Small intestine (tissue), 7 donors: ENCODE measurements at regions not wholly inside any gene's neighbourhood (a gene's known extent, or its start where the extent isn't known, plus 50 kb on each side); places are given as distances from the start of the nearest gene placed in this dataset.
"Not testable (repeated sequence)": the region's sequence is repeated elsewhere in the genome, so short reads cannot be mapped to it uniquely, and the experiment has no call there.

Source experiments
- DNase-seq, 2 donors: peaks; one replicate each; pipeline versions ENCODE4 v3.0.0 to v3.0.0-alpha.2; 2013
- FAIRE-seq: peaks from 2 replicates; lab custom pipeline; 2012; peaks lifted over from hg19 to GRCh38; lab: Jason Lieb, UNC
- H3K27ac ChIP-seq, 3 donors: one replicate each; pipeline ENCODE4 v1.5.1; 2013; ENCODE audit warnings: low read length in 2 of 3, mild to moderate bottlenecking in 2 of 3, control low read depth in 1 of 3, inconsistent platforms in 1 of 3, low read depth in 1 of 3, moderate library complexity in 1 of 3
- H3K27me3 ChIP-seq, 3 donors: one replicate each; pipeline ENCODE4 v1.6.1; 2013; ENCODE audit warnings: low read length in 3 of 3, inconsistent platforms in 1 of 3; ENCODE audit not compliant: control insufficient read depth in 3 of 3, insufficient read depth in 3 of 3
- H3K36me3 ChIP-seq, 3 donors: one replicate each; pipeline ENCODE4 v1.6.1; 2013; ENCODE audit warnings: low read length in 3 of 3, inconsistent platforms in 1 of 3, low read depth in 1 of 3, mild to moderate bottlenecking in 1 of 3, moderate library complexity in 1 of 3; ENCODE audit not compliant: control insufficient read depth in 3 of 3, insufficient read depth in 2 of 3
- H3K4me1 ChIP-seq, 3 donors: one replicate each; pipeline ENCODE4 v1.6.1; 2013; ENCODE audit warnings: low read length in 2 of 3, inconsistent platforms in 1 of 3, low read depth in 1 of 3, mild to moderate bottlenecking in 1 of 3, moderate library complexity in 1 of 3; ENCODE audit not compliant: control insufficient read depth in 3 of 3, insufficient read depth in 2 of 3
- H3K4me3 ChIP-seq, 3 donors: one replicate each; pipeline ENCODE4 v1.5.1; 2013; ENCODE audit warnings: low read length in 3 of 3, control low read depth in 1 of 3, inconsistent platforms in 1 of 3, low read depth in 1 of 3, mild to moderate bottlenecking in 1 of 3, moderate library complexity in 1 of 3
- H3K9me3 ChIP-seq, 2 donors: one replicate each; pipeline ENCODE4 v1.6.1; 2013; ENCODE audit warnings: low read depth in 1 of 2, low read length in 1 of 2; ENCODE audit not compliant: control insufficient read depth in 2 of 2, insufficient read depth in 1 of 2
- WGBS, 3 donors: extraction: QIAGEN DNeasy Blood & Tissue Kit; methylation state at CpG; one replicate each; pipeline ENCODE4 v1.1.7; 2013; 5-methylcytosine and 5-hydroxymethylcytosine counted together
- donor health status: healthy with polysubstance abuse.
- donor health status: control.
- donor health status: control.
- donor health status: Bipolar disorder and iron deficiency.
- donor health status: healthy.

DNA sequence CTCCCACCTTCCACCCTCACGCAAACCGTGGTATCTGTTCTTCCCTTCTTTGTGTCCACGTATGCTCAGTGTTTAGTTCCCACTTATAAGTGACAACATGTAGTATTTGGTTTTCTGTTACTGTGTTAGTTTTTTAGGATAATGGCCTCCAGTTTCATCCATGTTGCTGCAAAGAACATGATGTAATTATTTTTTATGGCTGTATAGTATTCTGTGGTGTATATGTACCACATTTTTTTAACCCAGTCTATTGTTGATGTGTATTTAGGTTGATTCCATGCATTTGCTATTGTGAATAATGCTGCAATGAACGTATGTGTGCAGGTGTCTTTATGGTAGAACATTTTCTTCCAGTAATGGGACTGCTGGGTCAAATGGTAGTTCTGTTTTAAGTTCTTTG, 228.1 kb downstream of the FBXO8 start:
- Histone ChIP-seq H3K9me3 (peaks cover 0 to 2% of the 10 kb centered on the region in 2 donors), H3K4me3 (no peak overlapping the region), H3K27me3 (no peaks in the 10 kb centered on the region), H3K36me3 (no peaks in the 10 kb centered on the region), H3K27ac (no peak overlapping the region), H3K4me1 (no peaks in the 10 kb centered on the region)
- DNase-seq (no peak), FAIRE-seq (no peak)
- 77 to 81% (median 78%) methylated on average over 4 of the region's 4 CpGs for WGBS, 3 donors

DNA sequence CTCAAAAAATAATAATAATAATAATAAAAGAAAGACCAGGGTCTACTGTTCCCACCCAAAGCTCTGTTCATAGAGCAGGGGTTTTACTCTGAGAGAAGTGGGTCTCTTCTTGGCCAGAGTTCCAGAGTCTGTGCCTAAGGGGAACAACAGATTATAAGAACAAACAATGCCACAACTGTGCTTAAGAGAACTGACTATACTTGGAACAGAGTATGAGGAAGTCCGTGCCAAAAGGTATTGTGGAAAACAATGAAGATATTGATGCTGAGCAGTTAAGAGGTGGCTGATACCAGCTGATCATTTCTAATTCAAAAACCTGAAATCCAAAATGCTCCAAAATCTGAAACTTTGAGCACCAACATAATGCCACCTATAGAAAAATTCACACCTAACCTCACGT, 229.6 kb downstream of the FBXO8 start:
- no peak overlapping the region for H3K27ac ChIP-seq
- no peaks in the 10 kb centered on the region for H3K9me3 ChIP-seq
- 66 to 82% (median 68%) methylated on average over 2 of the region's 2 CpGs for WGBS, 3 donors
- no peaks in the 10 kb centered on the region for H3K27me3 ChIP-seq
- no peak for DNase-seq
- H3K4me3 ChIP-seq, result no peak overlapping the region
- H3K4me1 ChIP-seq, result no peaks in the 10 kb centered on the region
- FAIRE-seq, result no peak
- H3K36me3 ChIP-seq, result no peaks in the 10 kb centered on the region

DNA sequence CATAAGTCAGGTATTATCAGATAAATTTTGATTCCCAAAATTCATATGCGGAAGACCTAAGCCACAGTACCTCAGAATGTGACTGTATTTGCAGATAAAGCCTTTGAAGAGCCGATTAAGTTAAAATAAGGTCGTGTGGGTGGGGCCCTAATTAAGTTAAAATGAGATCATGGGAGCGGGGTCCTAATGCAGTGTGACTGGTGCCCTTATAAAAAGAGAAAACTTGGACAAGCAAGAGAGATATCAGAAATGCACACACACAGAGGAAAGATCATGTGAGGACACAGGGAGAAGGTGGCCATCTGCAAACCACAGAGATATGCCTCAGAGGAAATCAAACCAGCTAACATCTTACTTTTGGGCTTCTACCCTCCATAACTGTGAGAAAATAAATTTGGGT, 236.1 kb downstream of the FBXO8 start:
- Histone ChIP-seq H3K27me3 (no peaks in the 10 kb centered on the region), H3K4me1 (no peaks in the 10 kb centered on the region), H3K36me3 (no peaks in the 10 kb centered on the region), H3K27ac (no peak overlapping the region), H3K9me3 (no peaks in the 10 kb centered on the region), H3K4me3 (no peak overlapping the region)
- FAIRE-seq, result no peak
- DNase-seq, result no peak
- WGBS, 3 donors, result 33 to 63% (median 46%) methylated on average over 4 of the region's 4 CpGs

DNA sequence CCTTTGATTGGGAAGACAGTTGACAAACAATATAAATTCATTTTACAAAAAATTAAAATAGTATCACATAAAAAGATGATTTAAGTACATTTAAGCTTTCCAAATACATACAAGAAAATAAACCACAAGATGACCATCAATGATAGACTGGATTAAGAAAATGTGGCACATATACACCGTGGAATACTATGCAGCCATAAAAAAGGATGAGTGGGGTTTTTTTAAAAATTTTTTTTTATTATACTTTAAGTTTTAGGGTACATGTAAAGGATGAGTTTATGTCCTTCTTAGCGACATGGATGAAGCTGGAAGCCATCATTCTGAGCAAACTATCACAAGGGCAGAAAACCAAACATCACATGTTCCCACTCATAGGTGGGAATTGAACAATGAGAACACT, 237.6 kb downstream of the FBXO8 start:
- not testable (repeated sequence) for H3K27ac ChIP-seq, H3K27me3 ChIP-seq, H3K4me3 ChIP-seq, H3K9me3 ChIP-seq, DNase-seq, FAIRE-seq, H3K36me3 ChIP-seq, H3K4me1 ChIP-seq
- whole genome bisulfite sequencing, 3 donors, result 85 to 90% (median 86%) methylated on average over 2 of the region's 2 CpGs

DNA sequence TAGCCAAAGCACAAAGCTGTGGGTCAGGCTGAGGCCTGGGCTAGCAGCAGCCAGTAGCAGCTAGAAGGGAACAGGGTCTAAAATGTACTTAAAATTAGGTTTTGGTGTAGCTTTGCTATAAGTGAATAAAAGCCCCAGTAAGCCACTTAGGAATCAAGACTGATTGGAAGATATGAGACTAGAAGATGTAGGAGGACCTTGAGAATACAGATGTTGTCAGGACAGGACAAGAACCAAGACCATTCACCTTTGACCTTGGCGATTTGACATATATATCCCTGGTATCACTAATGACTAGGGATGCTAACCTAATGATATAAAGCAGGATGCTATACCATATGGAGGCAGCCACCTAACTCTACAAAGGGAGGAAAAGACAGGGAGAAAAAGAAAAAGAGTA, 238.1 kb downstream of the FBXO8 start:
- Histone ChIP-seq H3K4me3 (no peak overlapping the region), H3K36me3 (no peaks in the 10 kb centered on the region), H3K27ac (no peak overlapping the region), H3K4me1 (no peaks in the 10 kb centered on the region), H3K27me3 (no peaks in the 10 kb centered on the region), H3K9me3 (no peaks in the 10 kb centered on the region)
- FAIRE-seq (no peak), DNase-seq (no peak)
- WGBS, 3 donors, result 86 to 100% (median 87%) methylated on average over 1 of the region's 1 CpG

DNA sequence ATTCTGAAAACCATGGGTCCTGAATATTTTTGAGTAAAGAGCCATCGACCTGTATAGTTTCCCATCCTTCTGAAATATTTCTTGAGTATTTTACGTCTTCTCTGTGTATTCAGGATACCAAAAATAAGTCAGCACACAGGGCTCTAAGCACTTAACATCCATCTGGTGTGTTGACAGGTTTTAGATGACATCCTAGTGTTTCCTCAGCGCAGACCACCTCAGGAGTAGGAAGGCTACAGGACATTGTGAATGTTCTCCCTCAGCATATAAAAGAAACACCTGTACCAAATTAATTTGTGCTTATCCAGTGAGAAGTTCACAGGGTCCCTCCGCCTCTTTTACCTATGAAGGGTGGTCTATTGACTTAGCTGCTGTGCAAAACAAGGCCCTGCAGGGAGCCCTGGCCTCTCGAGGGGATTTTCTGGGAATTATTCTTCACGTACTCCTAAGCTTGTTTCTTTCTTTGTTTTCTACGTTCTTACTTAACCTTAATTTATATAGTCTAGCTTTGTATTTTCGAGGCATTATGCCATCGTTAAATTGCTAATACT, 241.8 kb downstream of the FBXO8 start:
- 48 to 55% (median 50%) methylated on average over 9 of the region's 9 CpGs for WGBS, 3 donors
- no peak for DNase-seq
- Histone ChIP-seq H3K4me1 (no peaks in the 10 kb centered on the region), H3K27me3 (no peaks in the 10 kb centered on the region), H3K36me3 (no peaks in the 10 kb centered on the region), H3K4me3 (no peak overlapping the region), H3K9me3 (no peaks in the 10 kb centered on the region), H3K27ac (no peak overlapping the region)
- no peak for FAIRE-seq

DNA sequence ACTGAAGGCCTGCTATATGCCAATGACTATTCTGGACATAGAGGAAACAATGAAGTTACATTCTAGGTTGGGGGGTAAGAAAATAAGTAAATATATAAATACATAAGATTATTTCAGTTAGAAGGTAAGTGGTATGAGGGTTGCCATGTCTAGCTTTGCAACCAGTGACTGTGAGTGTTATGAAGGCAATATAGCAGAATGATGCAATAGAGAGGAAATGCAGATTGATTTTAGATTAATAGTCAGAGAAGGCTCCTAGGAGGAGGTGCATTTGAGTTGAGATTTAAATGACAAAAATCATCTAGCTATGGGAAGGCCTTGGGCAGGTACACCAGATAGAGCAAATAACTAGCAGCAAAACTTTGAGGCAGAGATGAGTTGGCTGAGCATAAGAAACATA, 243.2 kb downstream of the FBXO8 start:
- H3K4me3 ChIP-seq, result no peak overlapping the region
- DNase-seq (no peak), FAIRE-seq (no peak)
- no peak overlapping the region for H3K27ac ChIP-seq
- H3K9me3 ChIP-seq, result no peaks in the 10 kb centered on the region
- no peaks in the 10 kb centered on the region for H3K27me3 ChIP-seq
- no peaks in the 10 kb centered on the region for H3K36me3 ChIP-seq
- no peaks in the 10 kb centered on the region for H3K4me1 ChIP-seq

DNA sequence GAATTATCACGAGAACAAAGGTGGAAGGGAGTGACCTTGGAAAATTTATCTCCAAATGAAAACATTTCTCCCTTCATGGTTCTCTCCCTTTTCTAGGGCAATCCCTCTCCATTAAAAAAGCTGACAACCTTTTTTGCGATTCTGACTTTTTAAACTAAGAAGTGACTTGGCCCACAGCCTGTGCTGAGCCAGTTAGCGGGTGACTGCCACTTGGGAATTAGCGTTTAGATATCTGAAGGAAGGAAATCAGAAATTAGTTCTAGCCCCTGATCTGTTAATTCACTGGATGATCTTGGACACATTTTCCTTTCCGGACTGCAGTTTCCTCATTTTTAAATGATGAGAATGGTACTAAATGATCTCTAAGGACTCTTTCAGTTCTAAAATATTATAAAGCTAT, 245.0 kb downstream of the FBXO8 start:
- Histone ChIP-seq H3K27me3 (no peaks in the 10 kb centered on the region), H3K9me3 (no peaks in the 10 kb centered on the region), H3K4me3 (no peak overlapping the region), H3K4me1 (no peaks in the 10 kb centered on the region), H3K27ac (no peak overlapping the region), H3K36me3 (no peaks in the 10 kb centered on the region)
- FAIRE-seq (no peak), DNase-seq (no peak)
- WGBS, 3 donors, result 78 to 79% (median 79%) methylated on average over 5 of the region's 5 CpGs

DNA sequence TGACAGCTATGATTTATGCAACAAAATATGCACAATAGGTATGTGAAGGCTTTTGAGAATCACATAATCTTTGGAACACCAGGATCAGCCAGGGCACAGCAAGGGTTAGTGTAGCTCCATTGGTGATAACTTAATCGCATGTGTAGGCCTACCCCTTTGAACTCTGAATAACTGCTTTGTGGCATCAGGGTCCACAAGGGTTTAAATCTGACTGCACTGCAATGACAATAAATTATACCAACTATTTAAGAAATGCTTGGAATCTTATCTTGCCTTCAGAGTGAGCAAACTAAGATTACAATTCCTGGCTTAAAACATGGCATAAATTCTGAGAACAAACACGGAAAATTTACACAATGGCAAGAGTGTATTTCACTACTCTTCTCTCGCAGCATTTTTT, 245.8 kb downstream of the FBXO8 start:
- Histone ChIP-seq H3K4me3 (no peak overlapping the region), H3K9me3 (no peaks in the 10 kb centered on the region), H3K27ac (no peak overlapping the region), H3K36me3 (no peaks in the 10 kb centered on the region), H3K4me1 (no peaks in the 10 kb centered on the region), H3K27me3 (no peaks in the 10 kb centered on the region)
- WGBS, 3 donors, result 16 to 61% (median 32%) methylated on average over 3 of the region's 3 CpGs
- FAIRE-seq (no peak), DNase-seq (no peak)
